ENCODE measurements at regions not wholly inside any gene's neighbourhood (a gene's known extent, or its start where the extent isn't known, plus 50 kb on each side); places are given as distances from the start of the nearest gene placed in this dataset.

GRCh38 chr5:1706021-1706420, 93.6 kb downstream of the MRPL36 start:
- no peak for ATAC-seq (ENCODE audit: low FRiP score)
- no peak for DNase-seq (ENCODE audit: low spot score)

DNA sequence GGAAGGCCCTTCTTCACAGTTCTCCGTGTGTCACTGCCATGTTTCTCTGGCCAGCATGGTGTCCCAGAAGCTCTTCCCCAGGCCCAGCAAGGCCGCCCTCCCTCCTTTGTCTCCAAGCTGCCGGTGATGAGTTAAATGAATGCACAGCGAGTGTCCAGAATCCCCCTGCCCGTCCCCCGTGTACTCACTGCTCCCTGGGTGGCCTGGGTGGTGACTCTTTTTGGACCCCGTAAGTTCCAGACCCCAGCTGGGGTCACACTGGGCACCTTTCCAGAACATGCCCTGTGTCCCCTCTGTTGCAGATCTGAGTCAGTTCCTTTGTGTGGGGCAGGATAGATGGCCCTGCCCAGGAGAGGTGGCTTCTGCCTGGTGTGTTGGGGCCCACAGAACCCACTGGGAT, 95.0 kb downstream of the MRPL36 start:
- DNase-seq (ENCODE audit: low spot score) (no peak), ATAC-seq (ENCODE audit: low FRiP score) (no peak)
- TF ChIP-seq, protein P1, sequence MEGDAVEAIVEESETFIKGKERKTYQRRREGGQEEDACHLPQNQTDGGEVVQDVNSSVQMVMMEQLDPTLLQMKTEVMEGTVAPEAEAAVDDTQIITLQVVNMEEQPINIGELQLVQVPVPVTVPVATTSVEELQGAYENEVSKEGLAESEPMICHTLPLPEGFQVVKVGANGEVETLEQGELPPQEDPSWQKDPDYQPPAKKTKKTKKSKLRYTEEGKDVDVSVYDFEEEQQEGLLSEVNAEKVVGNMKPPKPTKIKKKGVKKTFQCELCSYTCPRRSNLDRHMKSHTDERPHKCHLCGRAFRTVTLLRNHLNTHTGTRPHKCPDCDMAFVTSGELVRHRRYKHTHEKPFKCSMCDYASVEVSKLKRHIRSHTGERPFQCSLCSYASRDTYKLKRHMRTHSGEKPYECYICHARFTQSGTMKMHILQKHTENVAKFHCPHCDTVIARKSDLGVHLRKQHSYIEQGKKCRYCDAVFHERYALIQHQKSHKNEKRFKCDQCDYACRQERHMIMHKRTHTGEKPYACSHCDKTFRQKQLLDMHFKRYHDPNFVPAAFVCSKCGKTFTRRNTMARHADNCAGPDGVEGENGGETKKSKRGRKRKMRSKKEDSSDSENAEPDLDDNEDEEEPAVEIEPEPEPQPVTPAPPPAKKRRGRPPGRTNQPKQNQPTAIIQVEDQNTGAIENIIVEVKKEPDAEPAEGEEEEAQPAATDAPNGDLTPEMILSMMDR (IDR thresholded peaks at IDR 0.05) = no peak

More at GRCh38 chr5:1706021-1706420, 93.6 kb downstream of the MRPL36 start:
- TF ChIP-seq, protein P1 (IDR thresholded peaks at IDR 0.05) = no peak

DNA sequence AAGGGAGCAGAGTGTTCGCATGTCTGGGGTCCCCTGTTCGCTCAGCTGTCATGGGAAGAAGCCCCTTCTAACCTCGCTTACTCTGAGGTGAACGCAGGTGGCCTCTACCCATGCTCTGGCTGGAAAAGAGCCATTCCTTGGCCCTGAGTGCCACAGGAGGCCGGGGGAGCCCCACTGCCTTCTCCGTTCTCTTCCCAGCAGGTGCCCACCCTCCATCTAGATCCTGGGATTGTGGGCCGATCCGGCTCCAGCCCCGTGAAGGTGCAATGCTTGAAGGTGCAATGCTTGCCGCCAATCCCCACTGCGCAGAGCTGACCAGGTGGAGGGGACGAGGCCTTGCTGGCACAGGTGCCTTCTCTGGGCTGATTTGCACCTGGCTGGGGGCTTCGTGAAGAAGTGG, 95.4 kb downstream of the MRPL36 start:
- TF ChIP-seq, protein P1 (IDR thresholded peaks at IDR 0.05) = no peak
- ATAC-seq (ENCODE audit: low FRiP score) (no peak), DNase-seq (ENCODE audit: low spot score) (no peak)

DNA sequence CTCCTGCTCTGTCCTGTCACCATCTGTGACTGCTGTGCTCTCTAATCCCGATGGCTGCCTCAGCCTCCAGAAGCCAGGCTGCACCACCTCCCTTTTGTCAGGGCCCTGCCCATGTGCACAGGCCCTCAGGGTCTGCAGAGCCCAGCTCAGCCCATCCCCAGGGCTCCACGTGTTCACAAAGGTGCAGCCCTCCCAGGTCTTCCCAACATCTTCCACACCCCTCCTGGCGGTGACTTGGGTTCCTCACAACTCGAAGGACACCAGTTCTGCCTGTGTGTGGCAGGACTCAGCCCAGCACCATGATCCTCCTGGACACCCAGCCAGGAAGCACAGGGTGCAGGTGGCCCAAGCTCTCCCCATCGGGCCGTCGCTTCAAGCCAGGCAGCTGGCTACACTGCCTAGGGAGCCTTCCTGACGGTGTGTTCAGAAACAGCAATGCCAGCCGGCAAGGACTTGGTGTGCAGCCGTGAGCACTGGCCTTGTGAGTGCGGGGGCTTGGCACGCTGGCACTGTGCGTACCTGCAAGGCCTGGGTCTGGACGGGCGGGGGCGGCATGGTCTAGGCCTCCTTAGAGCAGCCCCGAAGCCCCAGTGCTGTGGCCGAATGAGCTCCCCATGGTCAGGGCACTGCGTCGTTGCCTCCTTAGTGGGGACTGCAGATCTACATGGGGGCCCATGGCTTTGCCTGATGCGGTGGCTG, 96.1 kb downstream of the MRPL36 start:
- DNase-seq (ENCODE audit: low spot score) (no peak), ATAC-seq (ENCODE audit: low FRiP score) (no peak)
- TF ChIP-seq, protein P1 (IDR thresholded peaks at IDR 0.05) = no peak

DNA sequence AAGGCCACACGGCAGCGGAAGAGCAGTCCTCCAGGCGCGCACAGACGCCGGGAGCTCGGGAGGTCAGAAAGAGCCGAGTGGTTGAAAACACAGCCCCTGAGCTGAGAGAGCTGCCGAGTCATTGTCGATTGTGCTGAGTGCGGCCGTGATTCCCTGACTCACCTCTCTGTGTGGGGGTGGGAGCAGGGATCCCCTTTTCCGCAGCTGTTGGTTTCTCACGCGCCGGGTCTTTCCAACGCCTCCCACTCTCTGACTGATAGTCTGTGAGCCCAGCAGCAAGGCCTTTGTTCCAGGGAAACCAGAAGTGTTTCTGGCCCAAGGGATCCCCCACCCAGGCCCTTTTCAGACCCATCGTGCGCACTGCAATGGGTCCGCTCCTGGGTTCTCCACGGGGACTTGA, 97.3 kb downstream of the MRPL36 start:
- DNase-seq (ENCODE audit: low spot score) (no peak), ATAC-seq (ENCODE audit: low FRiP score) (no peak)
- TF ChIP-seq, protein P1 (IDR thresholded peaks at IDR 0.05) = no peak

DNA sequence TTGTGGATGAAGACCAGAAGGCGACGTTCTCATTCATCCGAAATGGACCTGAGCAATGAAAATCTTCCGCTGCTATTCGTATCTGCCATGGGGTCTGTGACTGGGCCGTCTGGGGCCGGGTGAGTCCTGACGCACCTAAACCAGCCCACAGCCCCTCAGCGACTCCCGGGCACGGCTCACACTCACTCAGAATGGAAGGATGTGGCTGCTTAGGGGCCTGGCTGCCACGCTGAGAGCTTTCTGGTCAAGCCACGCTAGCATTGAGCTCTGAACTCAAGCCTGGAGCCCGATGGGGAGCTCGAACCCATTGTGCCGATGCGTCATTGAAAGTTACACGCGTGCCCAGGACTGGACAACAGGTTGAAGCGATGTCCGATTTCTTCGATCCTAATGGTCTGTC, 97.8 kb downstream of the MRPL36 start:
- DNase-seq (ENCODE audit: low spot score) = no peak
- TF ChIP-seq, protein P1 (IDR thresholded peaks at IDR 0.05) = no peak

GRCh38 chr5:1701216-1701864, 98.3 kb downstream of the MRPL36 start:
- DNase-seq (ENCODE audit: low spot score) (no peak), ATAC-seq (ENCODE audit: low FRiP score) (no peak)
- TF ChIP-seq, protein P1 (IDR thresholded peaks at IDR 0.05) = no peak

More for the DNA sequence above, 97.8 kb downstream of the MRPL36 start:
- no peak for ATAC-seq (ENCODE audit: low FRiP score)
